Fibroblast of upper back skin (primary cell): ENCODE measurements at regions not wholly inside any gene's neighbourhood (a gene's known extent, or its start where the extent isn't known, plus 50 kb on each side); places are given as distances from the start of the nearest gene placed in this dataset.

Experiments
- DNase-seq: peaks from one replicate; pipeline ENCODE4 v3.0.0-alpha.2; 2013

DNA sequence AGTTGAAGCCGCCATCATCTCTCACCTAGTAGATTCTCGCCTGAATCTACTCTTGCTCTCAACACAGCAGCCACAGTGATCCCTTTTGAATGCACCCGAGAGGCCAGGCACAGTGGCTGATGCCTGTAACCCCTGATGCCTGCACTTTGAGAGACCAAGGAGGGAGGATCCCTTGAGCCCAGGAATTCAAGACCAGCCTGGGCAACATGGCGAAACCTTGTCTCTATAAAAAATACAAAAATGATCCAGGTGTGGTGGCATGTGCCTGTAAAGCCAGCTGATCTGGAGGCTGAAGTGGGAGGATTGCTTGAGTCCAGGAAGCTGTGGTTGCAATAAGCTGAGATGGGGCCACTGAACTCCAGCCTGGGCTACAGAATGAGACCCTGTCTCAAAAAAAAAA is 60.3 kb upstream of the EML4 start:
- no peak for DNase-seq

DNA sequence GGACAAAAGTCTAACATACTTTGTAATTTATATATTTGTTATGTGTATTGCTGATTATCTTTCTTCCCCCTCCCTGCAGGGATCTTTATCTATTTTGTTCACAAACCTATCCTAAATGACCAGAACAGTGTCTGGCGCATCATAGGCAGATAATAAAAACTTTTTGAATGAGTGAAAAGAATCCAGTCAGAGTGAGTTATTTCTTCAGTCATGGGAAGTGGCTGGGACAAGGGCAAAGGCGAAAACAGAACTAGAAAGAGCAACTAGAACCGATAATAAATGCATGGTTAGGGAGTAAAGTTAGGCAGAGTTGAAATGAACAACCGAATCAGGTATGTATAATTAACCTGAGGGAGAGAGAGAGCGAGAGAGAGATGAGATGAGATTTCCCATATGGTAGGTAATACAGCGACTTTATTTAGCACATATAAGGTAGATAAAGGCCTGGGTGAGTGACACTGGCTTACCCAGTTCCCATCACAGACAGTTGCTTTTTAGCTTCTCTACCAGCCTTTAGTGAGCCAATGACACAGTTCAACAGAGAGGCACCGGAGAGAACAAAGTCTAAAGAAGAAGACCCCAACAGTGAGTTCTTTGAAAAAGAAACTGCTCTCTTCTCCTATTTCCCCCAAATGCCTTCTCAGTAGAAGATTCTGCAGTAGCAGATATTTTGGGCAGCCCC is 59.1 kb upstream of the EML4 start:
- DNase-seq, result no peak

DNA sequence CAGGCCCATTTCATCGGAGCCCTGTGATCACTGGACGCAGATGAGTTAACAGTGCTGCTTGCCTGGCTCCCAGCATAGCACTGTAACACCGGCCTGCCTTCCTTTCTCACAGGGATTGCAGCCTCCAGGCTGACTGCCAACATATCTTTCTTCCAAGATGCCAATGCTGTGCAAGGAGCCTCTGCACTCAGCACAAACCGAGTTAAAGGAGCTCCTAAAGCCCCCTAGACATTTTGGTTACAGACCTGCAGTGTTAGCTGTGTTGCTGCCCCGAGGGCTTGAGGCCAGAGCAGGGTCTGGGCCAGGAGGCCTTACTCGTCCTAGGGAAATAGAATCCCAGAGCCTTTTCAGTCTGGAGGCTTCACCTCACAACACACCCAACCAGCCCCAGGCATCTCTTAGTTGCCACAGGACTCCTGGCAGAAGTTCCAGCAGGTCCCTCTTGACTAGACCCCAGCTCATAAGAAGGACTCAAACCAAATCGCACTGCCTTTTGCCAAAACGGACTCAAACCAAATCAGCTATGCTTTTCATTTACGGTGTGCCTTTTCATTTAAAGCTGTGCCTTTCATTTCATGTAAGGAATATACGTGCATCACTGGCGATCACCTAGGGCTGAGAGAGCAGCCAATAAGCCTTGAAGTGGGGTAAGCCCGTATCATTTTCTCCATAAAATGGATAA is 58.4 kb upstream of the EML4 start:
- peak; percentile 72 for DNase-seq

DNA sequence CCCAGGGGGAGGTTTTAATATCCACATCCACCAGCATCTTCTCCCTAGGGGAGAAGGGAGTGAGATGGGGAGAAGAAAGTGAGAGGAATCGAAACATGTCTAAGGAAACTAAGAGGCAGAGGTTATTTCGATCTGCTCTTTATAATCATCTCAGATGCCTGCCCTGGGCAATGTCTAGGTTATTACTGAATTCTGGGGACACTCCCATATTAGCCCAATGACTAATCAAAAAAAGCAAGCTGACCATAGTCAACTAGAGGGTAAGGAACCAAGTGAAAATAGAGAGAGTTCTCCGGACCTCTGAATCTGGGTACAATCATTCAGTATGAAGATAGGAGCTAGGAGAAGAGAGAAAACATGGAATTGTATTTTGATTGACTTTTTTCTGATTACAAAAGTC is 56.7 kb upstream of the EML4 start:
- no peak for DNase-seq

DNA sequence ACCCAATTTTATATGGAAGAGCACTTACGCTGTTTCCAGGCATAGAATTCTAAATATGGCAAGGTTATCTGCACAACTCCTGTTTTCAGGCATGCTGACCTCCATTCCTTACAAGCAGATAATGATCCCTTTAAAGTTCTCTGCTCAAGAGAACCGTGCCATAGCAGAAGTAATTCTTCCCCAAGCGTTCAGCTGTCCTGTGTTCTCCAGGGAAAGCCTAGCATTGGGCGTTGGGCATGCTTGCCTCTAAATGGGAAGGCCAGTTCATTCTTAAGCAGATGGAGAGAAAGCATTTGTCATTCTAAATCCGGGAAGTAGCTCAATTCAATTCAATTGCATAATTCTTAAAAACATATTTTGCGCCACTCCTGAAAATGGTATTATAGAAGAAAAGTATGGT is 55.7 kb upstream of the EML4 start:
- DNase-seq, result no peak

DNA sequence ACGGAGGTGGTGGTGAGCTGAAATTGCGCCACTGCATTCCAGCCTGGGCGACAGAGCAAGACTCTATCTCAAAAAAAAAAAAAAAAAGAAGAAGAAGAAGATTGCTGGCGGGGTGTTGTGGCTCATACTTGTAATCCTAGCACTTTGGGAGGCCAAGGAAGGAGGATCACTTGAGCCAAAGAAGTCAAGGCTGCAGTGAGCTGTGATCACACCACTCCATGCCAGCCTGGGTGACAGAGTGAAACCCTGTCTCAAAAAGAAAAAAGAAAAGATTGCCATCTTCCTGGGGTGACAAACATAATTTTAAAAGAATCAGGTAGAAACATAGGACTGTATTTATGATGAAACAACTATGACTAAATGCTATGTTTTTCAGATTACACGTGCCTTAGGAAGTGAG is 55.1 kb upstream of the EML4 start:
- DNase-seq, result no peak

DNA sequence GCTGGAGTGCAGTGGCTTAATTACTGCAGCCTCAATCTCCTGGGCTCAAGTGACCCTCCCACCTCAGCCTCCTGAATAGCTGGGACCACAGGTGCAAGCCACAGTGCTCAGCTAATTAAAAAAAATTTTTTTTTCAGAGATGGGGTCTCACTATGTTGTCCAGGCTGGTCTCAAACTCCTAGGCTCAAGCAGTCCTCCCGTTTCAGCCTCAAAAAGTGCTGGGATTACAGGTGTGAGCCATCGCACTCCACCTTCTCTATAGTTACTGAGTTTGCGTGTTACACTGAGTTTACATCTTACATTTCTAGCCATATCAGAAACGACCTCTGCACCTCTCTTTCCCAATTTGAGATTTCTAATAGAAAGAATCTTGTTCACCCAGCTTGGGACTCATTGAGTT is 53.6 kb upstream of the EML4 start:
- DNase-seq, result no peak

DNA sequence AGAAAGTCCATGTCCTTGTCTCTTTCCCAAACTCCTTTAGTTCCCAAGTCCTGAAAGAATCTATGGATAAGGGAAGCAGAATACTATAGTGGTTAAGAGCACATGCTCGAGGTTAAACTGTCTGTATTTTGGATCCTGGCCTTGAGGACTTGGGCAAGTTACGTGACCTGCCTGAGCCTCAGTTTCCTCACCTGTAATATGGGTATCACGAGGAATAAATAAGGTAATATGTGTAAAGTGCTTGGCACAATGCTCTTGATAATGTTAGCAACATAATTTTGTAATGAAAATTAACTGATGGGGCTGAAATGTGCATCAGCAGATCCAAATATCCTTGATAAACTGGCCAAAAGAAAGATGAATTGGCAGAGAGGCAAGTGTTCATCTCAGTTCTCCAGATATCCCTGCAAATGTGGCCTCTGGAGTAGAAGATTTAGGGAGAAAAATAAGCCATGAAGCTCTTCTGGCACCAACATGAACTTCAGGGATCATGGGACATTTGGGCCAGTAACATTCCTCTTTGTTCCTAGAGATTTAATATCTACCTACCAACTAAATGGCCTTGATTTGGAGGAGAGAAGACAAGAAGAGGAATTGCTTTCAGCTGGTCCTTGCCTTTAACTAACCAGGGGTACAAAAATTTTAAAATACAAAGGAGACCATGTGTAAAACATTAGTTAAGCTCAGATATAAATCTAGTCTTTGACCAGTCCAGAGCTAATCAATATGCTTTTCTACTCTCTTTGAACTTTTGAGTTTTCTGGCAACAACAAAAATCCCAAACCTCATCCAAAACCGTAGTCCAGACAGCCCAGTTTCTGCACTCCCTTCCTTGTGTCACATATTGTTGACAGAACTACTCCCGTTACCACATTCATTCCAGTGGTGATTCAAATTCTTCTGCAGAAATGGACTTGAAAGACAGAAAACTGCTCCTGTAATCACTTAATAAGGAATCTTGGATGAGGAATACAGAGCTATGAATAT is 52.7 kb upstream of the EML4 start:
- peak; percentile 95 for DNase-seq

DNA sequence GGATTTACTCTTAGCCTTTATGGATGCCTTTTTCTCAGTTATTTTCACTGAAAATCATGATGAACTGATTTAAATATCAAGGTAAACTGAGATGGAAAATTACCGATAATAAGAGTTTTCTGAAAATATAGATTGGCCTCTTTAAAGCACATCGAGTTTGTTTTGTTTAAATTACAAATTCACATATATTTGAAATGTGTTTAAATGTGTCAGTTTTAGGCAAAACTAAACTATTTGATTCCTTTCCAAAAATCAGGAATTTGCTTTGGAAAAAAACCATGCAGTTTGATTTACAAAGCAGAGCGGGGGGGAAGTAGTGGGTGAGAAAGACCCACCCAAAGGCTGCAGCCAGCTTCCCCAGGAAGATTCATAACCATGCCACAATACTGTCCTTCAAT is 52.0 kb upstream of the EML4 start:
- peak; percentile 49 for DNase-seq

DNA sequence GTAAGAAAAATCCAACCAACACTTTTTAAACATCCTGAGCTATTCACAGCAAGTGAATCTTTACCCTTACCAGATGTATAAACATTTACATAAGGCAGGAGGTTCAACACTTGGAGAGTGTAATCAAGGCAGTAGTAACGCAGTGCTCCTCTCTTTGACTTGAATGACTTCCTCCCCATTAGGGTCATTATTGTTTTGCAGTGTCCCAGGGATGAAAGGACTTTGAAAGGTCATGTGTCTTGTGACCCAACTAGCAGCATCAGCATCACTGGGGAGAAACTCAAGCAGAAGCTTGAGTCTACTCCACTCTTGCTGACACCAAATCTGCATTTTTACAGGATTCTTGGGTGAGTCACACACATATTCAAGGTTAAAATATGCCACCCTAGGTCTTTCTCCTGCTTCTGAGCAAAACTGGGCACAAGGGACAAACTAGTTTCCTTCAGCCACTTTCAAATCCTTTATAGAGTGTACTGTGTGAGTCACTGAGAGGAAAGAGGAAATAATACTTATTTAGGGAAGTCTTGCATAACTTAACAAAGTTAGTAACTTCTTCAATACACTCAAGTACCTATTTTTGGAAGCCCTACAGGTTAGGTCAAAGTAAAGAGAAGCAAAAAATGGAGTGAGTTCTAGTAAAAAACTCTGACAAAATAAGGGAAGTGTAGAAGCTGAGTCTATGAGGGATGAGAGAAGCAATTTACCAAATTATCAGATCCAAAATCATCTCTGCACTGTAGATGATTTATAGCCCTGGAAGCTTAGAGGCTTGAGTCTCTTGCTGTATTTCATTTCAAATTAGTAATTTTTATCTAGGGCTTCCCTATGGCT is 51.0 kb upstream of the EML4 start:
- DNase-seq, result peak; percentile 80

DNA sequence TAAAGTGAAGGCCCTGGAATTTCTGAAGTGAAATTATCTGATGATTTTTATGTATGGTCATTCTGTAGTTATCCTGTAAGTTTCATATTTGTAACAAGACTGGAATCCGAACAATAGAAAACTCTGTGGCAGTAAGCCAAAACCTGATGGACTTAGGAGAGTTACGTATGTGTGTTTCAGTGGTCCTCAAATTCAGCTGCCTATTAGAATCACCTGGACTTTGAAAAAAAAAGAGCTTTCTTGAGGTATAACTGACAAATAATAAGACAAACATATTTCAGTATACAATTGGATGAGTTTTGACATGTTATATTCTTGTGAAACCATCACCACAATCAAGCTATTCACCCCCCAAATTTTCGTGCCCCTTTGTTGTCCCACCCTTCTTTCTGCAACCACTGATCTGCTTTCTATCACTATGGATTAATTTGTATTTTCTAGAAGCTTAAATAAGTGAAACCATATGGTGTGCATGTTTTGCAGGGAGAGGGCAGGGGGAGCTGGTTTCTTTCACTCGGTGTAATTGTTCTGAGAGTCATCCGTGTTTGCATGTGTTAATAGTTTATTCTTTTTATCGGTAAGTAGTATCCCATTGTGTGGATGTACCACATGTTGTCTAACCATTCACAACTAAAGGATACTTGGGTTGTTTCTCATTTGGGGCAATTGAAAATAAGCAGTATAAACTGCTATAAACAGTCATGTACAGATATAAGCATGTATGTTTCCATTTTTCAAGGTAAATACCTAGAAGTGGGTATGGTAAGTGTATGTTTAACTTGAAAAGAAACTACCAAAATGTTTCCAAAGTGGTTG is 50.2 kb upstream of the EML4 start:
- peak; percentile 71 for DNase-seq
